ENCODE measurements at regions not wholly inside any gene's neighbourhood (a gene's known extent, or its start where the extent isn't known, plus 50 kb on each side); places are given as distances from the start of the nearest gene placed in this dataset.

GRCh38 chr7:22554184-22554583 is 54.2 kb upstream of the STEAP1B start:
- H3K4me1 ChIP-seq (ENCODE audit: control insufficient read depth in 1 of 2, insufficient read depth in 2 of 2, low read length in 2 of 2), result peaks cover 0 to 6% of the 10 kb centered on the region in 2 donors
- peaks cover 34 to 43% (median 41%) of the 10 kb centered on the region in 3 donors for H3K27me3 Mint-ChIP-seq (ENCODE audit: low read depth in 3 of 3)
- no peak overlapping the region for H2AFZ ChIP-seq (ENCODE audit: insufficient read depth, low read depth, low read length, poor library complexity, severe bottlenecking)
- H3K27ac Mint-ChIP-seq, result no peak overlapping the region
- peaks cover 0 to 7% (median 3%) of the 10 kb centered on the region in 7 donors for H3K9me3 Mint-ChIP-seq
- H3K79me2 ChIP-seq (ENCODE audit: insufficient read depth, low read length), result no peaks in the 10 kb centered on the region
- H3K36me3 Mint-ChIP-seq, result peaks cover 0 to 2% of the 10 kb centered on the region in 2 donors
- no peak overlapping the region for H3K4me2 ChIP-seq (replicated peaks; ENCODE audit: extremely low read depth, low read length, poor library complexity, severe bottlenecking)
- no peaks in the 10 kb centered on the region for H4K20me1 ChIP-seq (ENCODE audit: insufficient read depth, low read length)
- intact Hi-C loops (cut with micrococcal nuclease), result no loop called here
- no peak for DNase-seq
- no peaks in the 10 kb centered on the region for H3K36me3 ChIP-seq (replicated peaks in 1 of 2; ENCODE audit: control insufficient read depth in 1 of 2, insufficient read depth in 2 of 2, low read length in 2 of 2)
- peaks cover 11% of the 10 kb centered on the region for H3K4me1 Mint-ChIP-seq
- peaks cover 0 to 18% of the 10 kb centered on the region in 2 donors for H3K9me3 ChIP-seq (replicated peaks in 1 of 2; ENCODE audit: control insufficient read depth in 1 of 2, insufficient read depth in 1 of 2, low read length in 2 of 2)
- no peak overlapping the region for H3K4me3 ChIP-seq (replicated peaks in 1 of 3; ENCODE audit: low read depth in 2 of 3, low read length in 3 of 3)
- H3K9ac ChIP-seq (ENCODE audit: insufficient read depth, low read length, poor library complexity, severe bottlenecking), result no peak overlapping the region
- no peak for TF ChIP-seq CTCF (IDR thresholded peaks at IDR 0.05)
- H3K27ac ChIP-seq (ENCODE audit: low read depth in 1 of 2, low read length in 2 of 2), result no peak overlapping the region
- peaks cover 26 to 36% of the 10 kb centered on the region in 2 donors for H3K27me3 ChIP-seq (ENCODE audit: control insufficient read depth in 2 of 2, insufficient read depth in 2 of 2, low read length in 2 of 2)
- H3K4me3 Mint-ChIP-seq, result no peak overlapping the region
- WGBS (ENCODE audit: insufficient coverage), result no CpG with 5 or more reads among the region's 5 CpGs

GRCh38 chr7:22551768-22552513 is 52.0 kb upstream of the STEAP1B start:
- H3K4me3 Mint-ChIP-seq, result peak overlapping the region in 1 of 2 donors; percentile 23
- no peaks in the 10 kb centered on the region for H3K79me2 ChIP-seq (ENCODE audit: insufficient read depth, low read length)
- H3K4me1 Mint-ChIP-seq, result peaks cover 11% of the 10 kb centered on the region
- TF ChIP-seq CTCF (IDR thresholded peaks at IDR 0.05), result no peak
- H4K20me1 ChIP-seq (ENCODE audit: insufficient read depth, low read length), result no peaks in the 10 kb centered on the region
- H3K27ac ChIP-seq (ENCODE audit: low read depth in 1 of 2, low read length in 2 of 2), result no peak overlapping the region
- H2AFZ ChIP-seq (ENCODE audit: insufficient read depth, low read depth, low read length, poor library complexity, severe bottlenecking), result no peak overlapping the region
- peaks cover 0 to 2% of the 10 kb centered on the region in 2 donors for H3K36me3 Mint-ChIP-seq
- no peak overlapping the region for H3K4me2 ChIP-seq (replicated peaks; ENCODE audit: extremely low read depth, low read length, poor library complexity, severe bottlenecking)
- peaks cover 36 to 54% of the 10 kb centered on the region in 2 donors for H3K27me3 ChIP-seq (ENCODE audit: control insufficient read depth in 2 of 2, insufficient read depth in 2 of 2, low read length in 2 of 2)
- 100% methylated on average over 5 of the region's 8 CpGs for WGBS (ENCODE audit: insufficient coverage)
- H3K27ac Mint-ChIP-seq, result no peak overlapping the region
- peaks cover 0 to 8% (median 3%) of the 10 kb centered on the region in 7 donors for H3K9me3 Mint-ChIP-seq
- H3K4me3 ChIP-seq (replicated peaks in 1 of 3; ENCODE audit: low read depth in 2 of 3, low read length in 3 of 3), result no peak overlapping the region
- H3K4me1 ChIP-seq (ENCODE audit: control insufficient read depth in 1 of 2, insufficient read depth in 2 of 2, low read length in 2 of 2), result peaks cover 0 to 6% of the 10 kb centered on the region in 2 donors
- intact Hi-C loops (cut with micrococcal nuclease), result no loop called here
- no peaks in the 10 kb centered on the region for H3K36me3 ChIP-seq (replicated peaks in 1 of 2; ENCODE audit: control insufficient read depth in 1 of 2, insufficient read depth in 2 of 2, low read length in 2 of 2)
- H3K9ac ChIP-seq (ENCODE audit: insufficient read depth, low read length, poor library complexity, severe bottlenecking), result no peak overlapping the region
- H3K27me3 Mint-ChIP-seq (ENCODE audit: low read depth in 3 of 3), result peaks cover 49 to 60% (median 58%) of the 10 kb centered on the region in 3 donors
- no peak for DNase-seq
- peaks cover 0 to 21% of the 10 kb centered on the region in 2 donors for H3K9me3 ChIP-seq (replicated peaks in 1 of 2; ENCODE audit: control insufficient read depth in 1 of 2, insufficient read depth in 1 of 2, low read length in 2 of 2)

Measured in CD14-positive monocyte (primary cell).